DMS53 treated with DMSO at 0.1 percent for 48 hours (cell line): ENCODE measurements at regions not wholly inside any gene's neighbourhood (a gene's known extent, or its start where the extent isn't known, plus 50 kb on each side); places are given as distances from the start of the nearest gene placed in this dataset.
"Not testable (repeated sequence)": the region's sequence is repeated elsewhere in the genome, so short reads cannot be mapped to it uniquely, and the experiment has no call there.

Experiments
- DNase-seq: peaks from one replicate; lab custom pipeline; 2025; ENCODE audit not compliant: unreplicated experiment; lab: John Stamatoyannopoulos, UW

DNA sequence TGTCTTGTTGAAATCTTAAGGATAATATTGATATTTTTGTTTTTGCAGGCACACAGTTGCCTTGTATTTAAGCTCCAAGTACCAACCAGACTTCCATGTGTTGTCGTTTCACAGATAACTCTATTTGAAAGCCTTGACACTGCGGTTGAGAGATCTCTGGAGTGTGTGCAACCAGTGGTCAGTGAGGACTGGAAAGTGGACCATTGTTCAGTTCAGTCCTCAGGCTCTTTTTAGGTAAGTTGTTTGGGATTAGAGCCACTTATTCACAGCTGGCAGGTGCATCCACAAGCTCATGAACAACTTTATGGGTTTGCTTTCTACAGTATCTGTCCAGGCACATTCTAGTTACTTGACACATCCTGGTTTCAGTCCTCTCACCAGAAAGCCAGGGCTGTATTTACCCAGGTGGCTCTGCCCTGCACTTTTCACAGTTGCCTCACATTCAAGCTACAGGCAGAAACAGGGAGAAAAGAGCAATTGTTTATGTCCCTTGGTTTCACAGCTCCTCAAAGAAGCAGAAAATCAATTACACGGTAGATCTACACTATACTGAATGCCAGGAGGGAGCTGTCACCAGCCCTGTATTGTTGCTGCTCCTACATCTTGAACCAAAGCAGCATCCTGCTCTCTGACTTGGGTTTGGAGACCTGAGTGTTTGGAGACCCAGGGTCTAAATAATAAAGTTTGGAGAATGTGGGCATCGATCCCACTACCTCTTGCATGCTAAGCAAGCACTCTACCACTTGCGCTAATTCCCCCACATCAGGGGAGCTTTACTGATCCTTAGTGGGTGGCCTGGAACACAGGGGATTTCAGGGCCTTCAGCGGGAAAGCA, 543.3 kb downstream of the PRIM2 start:
- peak; percentile 16 for DNase-seq

- DNase-seq = not testable (repeated sequence)
Observed at GRCh38 chr6:57870083-57870482, 552.7 kb downstream of the PRIM2 start.

- not testable (repeated sequence) for DNase-seq
Observed at GRCh38 chr6:57873424-57873823, 556.0 kb downstream of the PRIM2 start.

- DNase-seq = not testable (repeated sequence)
Observed at GRCh38 chr6:57876659-57877058, 559.2 kb downstream of the PRIM2 start.

GRCh38 chr6:57877729-57878128, 560.3 kb downstream of the PRIM2 start:
- not testable (repeated sequence) for DNase-seq

DNA sequence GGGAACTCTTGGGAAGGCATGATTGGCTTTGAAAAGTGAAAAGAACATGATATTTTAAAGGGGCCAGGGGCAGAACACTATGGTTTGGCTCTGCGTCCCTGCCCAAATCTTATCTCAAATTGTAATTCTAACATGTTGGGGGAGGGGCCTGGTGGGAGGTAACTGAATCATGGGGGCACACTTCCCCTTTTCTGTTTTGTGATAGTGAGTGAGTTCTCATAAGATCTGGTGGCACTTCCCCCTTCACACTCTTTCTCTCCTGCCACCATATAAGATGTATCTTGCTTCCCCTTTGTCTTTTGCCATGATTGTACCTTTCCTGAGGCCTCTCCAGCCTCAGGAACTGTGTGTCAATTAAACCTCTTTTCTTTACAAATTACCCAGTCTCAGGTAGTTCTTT, 561.4 kb downstream of the PRIM2 start:
- not testable (repeated sequence) for DNase-seq

GRCh38 chr6:57898850-57899249, 581.4 kb downstream of the PRIM2 start:
- DNase-seq = not testable (repeated sequence)

GRCh38 chr6:57900687-57901399, 583.4 kb downstream of the PRIM2 start:
- DNase-seq = not testable (repeated sequence)

DNA sequence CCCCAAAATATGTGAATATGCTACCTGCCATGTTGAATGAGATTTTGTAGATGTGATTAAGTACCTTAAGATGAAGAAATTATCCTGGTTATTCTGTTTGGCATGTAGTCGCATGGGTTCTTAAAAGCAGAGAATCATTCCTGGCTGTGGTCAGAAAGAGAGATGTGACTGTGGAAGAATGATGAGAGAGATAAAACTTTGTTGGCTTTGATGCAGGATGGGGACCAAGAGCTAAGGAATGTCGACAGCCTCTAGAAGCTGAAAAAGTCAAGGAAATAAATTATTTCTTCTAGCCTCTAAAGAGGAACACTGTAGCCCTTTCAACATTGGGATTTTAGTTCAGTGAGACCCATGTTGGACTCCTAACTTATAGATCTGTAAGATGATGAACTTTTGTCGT, 584.0 kb downstream of the PRIM2 start:
- DNase-seq = not testable (repeated sequence)

DNA sequence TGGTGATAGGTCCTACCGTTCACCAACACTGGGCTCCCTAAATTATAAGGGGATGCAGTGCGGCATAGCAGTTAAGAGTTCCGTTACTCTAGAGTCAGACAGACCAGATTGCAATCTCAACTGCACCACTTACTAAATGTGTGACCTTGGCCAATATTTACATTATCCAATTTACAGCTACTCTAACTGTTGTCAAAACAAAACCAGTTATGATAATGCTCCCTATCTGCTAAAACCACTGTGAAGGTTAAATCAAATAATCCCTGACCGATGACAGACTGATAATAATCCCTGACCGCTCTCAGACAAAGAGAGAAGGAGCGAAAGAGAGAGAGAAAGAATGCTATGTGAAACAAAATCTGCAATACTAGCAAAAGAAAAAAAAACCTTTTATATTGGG, 586.9 kb downstream of the PRIM2 start:
- peak; percentile 1 for DNase-seq

DNA sequence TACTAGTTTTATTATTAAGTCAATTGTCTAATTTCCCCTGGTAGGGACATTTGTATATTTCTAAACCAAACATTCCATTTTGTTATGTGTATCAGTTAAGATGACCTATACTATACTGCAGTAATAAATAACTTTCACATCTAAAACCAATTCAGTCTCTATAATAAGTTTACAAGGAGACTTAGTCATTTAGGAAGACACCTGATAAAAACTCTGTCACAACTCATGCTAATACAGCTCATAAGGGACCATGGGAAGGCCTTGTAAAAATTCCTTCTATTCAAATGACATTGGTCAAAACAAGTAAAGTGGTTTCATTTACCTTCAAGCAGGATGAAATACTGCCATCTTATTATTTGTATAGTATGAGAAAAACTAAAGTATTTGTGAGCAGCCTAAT, 597.9 kb downstream of the PRIM2 start:
- DNase-seq = not testable (repeated sequence)

DNA sequence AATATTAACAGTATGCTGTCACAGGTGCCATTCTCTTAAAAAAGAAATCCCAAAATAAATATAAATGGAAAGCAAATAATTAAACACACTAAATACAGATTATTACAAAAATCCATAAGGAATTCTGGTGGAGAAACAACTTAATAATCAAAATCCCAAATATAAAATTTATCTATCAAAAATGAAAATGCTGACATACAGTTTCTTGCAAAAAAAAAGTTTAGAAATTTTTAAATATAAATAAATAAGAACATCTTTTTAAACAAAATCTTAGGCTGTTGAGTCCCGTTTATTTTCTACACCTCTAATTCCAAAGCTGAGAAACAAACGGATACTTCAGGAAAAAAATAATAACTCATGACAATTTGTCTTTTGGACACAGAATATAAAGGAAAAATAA, 625.5 kb downstream of the PRIM2 start:
- DNase-seq = not testable (repeated sequence)

- not testable (repeated sequence) for DNase-seq
Observed at GRCh38 chr6:57946084-57946768, 628.8 kb downstream of the PRIM2 start.

DNA sequence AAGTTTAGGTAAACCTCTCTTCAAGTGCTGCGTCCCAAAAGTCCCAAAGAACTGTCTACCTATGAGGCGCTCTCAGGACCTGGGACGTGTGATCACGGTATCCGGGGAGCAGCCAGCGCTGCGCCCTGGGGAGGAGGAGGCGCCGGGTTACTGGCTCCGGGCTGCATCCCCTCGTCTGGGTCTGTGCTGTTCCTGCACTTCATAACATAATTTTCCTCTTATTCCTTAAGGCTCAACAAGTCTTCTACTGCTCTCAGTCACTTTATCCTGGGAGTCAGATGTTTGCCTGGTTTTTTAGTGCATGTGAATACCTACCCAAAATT, 629.3 kb downstream of the PRIM2 start:
- DNase-seq = not testable (repeated sequence)

GRCh38 chr6:57948481-57948880, 631.1 kb downstream of the PRIM2 start:
- not testable (repeated sequence) for DNase-seq

DNA sequence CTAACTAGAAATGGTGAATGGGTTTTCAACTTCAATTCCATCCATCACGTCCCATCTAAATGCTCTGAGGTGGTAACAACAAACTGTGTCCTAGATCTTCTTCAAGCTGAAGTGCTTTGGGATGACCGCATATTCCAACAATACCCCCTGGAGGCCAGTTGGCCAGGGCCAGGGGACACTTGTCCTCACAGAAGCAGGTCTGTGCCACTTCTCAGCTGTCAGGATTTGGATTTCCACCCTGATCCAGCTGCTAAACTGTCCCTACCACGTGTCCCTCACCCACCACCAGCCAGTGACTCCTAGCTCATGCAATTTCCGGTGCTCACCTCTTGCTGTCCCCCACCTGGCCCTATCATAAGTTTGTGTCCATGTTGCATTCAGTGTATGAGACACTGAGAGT, 633.0 kb downstream of the PRIM2 start:
- DNase-seq = not testable (repeated sequence)

- not testable (repeated sequence) for DNase-seq
Observed at GRCh38 chr6:57966757-57967156, 649.3 kb downstream of the PRIM2 start.

DNA sequence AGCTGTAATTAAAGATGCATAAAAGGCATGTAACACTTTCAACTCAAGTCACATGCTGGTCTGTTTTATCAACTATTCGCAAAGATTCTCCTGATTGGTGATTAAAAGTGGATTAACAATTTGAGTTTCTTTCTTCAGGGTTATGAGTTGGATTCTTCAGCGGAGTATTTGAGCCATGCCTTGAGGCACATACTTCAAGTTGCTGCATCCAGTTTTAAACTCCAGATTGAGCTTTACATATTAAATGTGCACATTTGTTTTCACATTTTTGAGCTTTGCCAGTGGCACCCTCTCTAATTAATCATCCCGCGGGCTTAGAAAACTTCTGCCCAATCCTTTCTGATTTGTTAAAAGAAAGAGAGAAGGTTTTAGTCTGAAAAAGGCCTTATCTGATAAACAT, 654.5 kb downstream of the PRIM2 start:
- DNase-seq = not testable (repeated sequence)

DNA sequence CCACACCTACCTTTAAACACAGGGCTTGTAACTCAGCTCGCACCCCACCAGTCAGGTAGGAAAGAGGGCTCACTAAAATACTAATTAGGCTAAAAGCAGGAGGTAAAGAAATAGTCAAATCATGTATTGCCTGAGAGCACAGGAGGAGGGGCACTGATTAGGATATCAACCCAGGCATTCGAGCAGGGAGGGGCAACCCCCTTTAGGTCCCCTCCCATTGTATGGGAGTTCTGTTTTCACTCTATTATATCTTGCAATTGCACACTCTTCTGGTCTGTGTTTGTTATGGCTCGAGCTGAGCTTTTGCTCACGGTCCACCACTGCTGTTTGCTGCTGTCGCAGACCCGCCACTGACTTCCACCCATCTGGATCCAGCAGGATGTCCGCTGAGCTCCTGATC, 657.2 kb downstream of the PRIM2 start:
- DNase-seq = no peak

DNA sequence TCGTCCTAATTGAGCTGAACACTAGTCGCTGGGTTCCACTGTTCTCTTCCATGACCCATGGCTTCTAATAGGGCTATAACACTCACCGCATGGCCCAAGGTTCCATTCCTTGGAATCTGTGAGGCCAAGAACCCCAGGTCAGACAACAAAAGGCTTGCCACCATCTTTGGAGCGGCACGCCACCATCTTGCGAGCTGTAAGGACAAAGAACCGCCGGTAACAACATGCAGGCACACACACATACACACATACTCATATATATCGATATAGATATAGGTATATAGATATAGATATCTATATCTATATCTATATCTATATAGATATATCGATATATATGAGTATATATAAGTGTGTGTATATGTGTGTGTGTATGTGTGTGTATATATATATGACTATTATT, 657.7 kb downstream of the PRIM2 start:
- DNase-seq = not testable (repeated sequence)

GRCh38 chr6:57976371-57976770, 658.9 kb downstream of the PRIM2 start:
- not testable (repeated sequence) for DNase-seq

DNA sequence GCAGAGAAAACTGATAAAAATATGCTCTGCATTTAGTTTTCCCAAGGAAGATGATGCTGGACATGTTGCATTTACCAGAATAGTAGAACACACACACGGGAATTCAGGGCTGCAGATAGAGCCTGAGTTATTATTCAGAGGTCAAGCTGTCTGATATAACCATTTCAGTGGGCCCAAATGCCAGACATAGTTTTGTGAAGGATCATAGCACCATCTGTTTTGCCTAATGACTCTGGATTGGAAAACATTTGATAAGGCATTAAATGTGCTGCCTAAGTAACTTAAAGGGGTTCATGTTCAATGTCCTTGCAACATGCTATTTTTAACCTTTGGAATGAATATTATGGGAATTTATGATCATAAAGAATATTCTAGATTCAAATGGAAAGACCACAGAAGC, 666.2 kb downstream of the PRIM2 start:
- not testable (repeated sequence) for DNase-seq
